ENCODE measurements at regions not wholly inside any gene's neighbourhood (a gene's known extent, or its start where the extent isn't known, plus 50 kb on each side); places are given as distances from the start of the nearest gene placed in this dataset.
"Not testable (repeated sequence)": the region's sequence is repeated elsewhere in the genome, so short reads cannot be mapped to it uniquely, and the experiment has no call there.

DNA sequence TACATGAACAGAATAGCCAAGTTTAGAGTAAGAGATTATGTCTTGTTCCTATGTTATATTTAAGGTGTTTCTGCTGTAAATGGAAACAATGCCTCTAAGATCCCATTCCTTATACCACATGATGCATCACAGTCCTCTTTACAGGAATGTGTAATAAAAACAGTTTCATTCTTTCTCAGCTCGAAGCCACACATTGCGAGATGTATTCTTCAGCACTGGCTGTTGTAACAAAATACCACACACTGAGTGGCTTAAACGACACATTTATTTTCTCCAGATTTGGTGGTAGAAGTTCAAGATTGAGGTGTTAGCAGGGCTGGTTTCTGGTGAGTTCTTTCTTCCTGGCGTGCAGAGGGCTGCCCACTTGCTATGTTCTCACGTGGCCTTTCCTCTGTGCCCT, 246.2 kb downstream of the SOCS6 start:
- peaks cover under 1% of the 10 kb centered on the region for H3K27me3 Mint-ChIP-seq
- no peak overlapping the region for H3K27ac Mint-ChIP-seq
- no peak overlapping the region for H3K4me3 Mint-ChIP-seq
- no peak for DNase-seq (ENCODE audit: extremely low spot score, unreplicated experiment)
- TF ChIP-seq, protein P1, sequence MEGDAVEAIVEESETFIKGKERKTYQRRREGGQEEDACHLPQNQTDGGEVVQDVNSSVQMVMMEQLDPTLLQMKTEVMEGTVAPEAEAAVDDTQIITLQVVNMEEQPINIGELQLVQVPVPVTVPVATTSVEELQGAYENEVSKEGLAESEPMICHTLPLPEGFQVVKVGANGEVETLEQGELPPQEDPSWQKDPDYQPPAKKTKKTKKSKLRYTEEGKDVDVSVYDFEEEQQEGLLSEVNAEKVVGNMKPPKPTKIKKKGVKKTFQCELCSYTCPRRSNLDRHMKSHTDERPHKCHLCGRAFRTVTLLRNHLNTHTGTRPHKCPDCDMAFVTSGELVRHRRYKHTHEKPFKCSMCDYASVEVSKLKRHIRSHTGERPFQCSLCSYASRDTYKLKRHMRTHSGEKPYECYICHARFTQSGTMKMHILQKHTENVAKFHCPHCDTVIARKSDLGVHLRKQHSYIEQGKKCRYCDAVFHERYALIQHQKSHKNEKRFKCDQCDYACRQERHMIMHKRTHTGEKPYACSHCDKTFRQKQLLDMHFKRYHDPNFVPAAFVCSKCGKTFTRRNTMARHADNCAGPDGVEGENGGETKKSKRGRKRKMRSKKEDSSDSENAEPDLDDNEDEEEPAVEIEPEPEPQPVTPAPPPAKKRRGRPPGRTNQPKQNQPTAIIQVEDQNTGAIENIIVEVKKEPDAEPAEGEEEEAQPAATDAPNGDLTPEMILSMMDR (conservative IDR thresholded peaks at IDR 0.05) = no peak
- H3K4me1 Mint-ChIP-seq (ENCODE audit: unreplicated experiment) = no peaks in the 10 kb centered on the region
- H3K36me3 Mint-ChIP-seq = no peaks in the 10 kb centered on the region
- H3K9me3 Mint-ChIP-seq = no peaks in the 10 kb centered on the region

DNA sequence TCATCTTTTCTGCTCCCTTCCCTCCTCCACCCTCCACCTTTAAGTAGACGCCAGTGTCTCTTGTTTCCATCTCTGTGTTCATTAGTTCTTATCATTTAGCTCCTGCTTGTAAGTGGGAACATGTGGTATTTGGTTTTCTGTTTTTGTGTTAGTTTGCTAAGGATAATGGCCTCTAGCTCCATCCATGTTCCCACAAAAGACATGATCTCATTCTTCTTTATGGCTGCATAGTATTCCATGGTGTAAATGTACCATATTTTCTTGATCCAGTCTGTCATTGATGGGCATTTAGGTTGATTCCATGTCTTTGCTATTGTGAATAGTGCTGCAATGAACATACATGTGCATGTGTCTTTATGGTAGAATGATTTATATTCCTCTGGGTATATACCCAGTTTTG, 236.5 kb downstream of the SOCS6 start:
- not testable (repeated sequence) for H3K4me3 Mint-ChIP-seq; H3K4me1 Mint-ChIP-seq (ENCODE audit: unreplicated experiment); H3K27me3 Mint-ChIP-seq; H3K9me3 Mint-ChIP-seq; H3K27ac Mint-ChIP-seq; H3K36me3 Mint-ChIP-seq; DNase-seq (ENCODE audit: extremely low spot score, unreplicated experiment)

GRCh38 chr18:70523792-70524182, 234.9 kb downstream of the SOCS6 start:
- no peak overlapping the region for H3K27ac Mint-ChIP-seq

DNA sequence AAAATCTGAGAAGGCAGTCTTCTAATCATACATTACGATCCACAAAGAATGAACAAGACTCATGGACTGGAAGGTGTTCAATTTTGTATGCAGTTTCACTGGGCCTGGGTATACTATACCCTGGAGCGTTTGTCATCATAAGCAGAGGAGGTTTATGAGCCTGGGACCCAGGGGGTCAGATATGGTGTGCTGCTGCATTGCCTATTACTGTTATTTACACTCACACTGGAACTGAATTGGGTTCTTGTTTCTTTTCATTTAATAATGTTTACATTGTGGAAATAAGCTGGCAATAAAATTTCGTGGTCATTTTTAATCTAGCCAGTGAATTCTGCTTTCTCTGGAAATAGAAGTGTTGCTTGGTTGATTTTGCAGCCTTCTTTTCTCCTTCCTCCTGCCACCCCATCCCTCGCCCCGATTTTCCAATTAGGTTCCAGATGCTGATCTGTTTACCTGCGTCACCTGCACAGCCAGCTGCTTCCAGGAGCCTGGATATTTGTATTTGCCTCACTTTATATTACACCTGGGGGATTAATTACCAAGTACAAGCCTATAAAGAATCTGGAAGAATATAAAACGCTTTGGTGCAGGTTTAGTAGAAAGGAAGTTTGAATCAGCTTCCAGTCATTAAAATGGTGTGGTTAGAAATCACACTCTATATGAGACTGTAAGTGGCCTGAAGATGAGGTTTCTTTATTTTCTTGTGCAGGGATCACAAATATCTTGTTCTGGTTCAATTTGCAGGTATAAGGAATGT, 234.4 kb downstream of the SOCS6 start:
- TF ChIP-seq, protein P1 (conservative IDR thresholded peaks at IDR 0.05) = no peak
- Mint-ChIP-seq H3K36me3 (no peaks in the 10 kb centered on the region), H3K4me3 (no peak overlapping the region), H3K9me3 (peaks cover 6% of the 10 kb centered on the region), H3K27ac (no peak overlapping the region), H3K4me1 (ENCODE audit: unreplicated experiment) (peaks cover 5% of the 10 kb centered on the region), H3K27me3 (no peaks in the 10 kb centered on the region)
- no peak for DNase-seq (ENCODE audit: extremely low spot score, unreplicated experiment)

More at GRCh38 chr18:70523792-70524182, 234.9 kb downstream of the SOCS6 start:
- TF ChIP-seq, protein P1 (conservative IDR thresholded peaks at IDR 0.05) = no peak
- Mint-ChIP-seq H3K27me3 (no peaks in the 10 kb centered on the region), H3K9me3 (peaks cover 6% of the 10 kb centered on the region), H3K36me3 (no peaks in the 10 kb centered on the region), H3K4me1 (ENCODE audit: unreplicated experiment) (peaks cover 5% of the 10 kb centered on the region), H3K4me3 (no peak overlapping the region)
- no peak for DNase-seq (ENCODE audit: extremely low spot score, unreplicated experiment)

DNA sequence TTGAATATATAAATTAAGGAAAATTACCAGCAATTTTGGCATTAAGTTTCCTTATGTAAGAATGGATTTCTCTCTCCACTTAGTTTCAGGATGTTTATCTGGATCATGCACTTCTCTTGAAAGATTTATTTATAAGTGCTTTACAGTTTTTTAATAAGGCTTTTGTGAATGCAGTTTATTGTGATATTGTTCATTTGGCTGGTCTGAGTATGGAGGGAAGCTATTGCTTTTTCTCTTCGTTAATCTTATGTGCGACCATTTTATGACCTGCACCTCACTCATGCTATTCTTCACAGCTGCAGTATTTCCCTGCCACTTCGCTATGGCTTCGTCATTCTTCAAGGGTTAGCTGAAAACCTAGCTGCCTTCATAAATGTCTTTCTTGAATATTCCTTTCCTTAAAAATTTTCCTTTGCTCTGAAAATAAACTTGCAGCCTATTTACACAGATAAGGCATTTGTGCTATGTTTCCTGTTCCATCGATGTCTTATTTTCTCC, 233.4 kb downstream of the SOCS6 start:
- DNase-seq (ENCODE audit: extremely low spot score, unreplicated experiment) = no peak
- Mint-ChIP-seq H3K4me3 (no peak overlapping the region), H3K9me3 (peaks cover 6% of the 10 kb centered on the region), H3K4me1 (ENCODE audit: unreplicated experiment) (peaks cover 5% of the 10 kb centered on the region), H3K36me3 (no peaks in the 10 kb centered on the region), H3K27ac (no peak overlapping the region), H3K27me3 (no peaks in the 10 kb centered on the region)
- TF ChIP-seq, protein P1 (conservative IDR thresholded peaks at IDR 0.05) = no peak

DNA sequence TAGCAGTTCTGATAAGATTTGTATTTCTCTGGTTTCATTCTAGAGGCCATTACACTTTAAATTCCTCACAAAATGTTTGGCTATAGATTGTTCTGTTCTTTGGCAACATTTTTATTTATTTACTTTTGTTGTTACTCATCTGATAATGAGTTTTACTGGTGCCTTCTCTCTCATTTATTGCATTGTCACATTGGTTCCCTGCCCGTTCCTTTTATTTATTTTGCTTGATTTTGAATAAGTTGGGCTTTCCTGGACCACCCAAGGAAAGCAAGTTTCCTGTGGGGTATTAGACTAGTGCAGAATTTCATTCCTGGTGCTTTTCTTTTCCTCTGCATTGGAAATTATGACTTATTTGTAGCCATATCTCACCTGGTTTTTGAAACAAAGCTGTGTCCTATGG, 232.0 kb downstream of the SOCS6 start:
- Mint-ChIP-seq H3K9me3 (no peaks in the 10 kb centered on the region), H3K36me3 (no peaks in the 10 kb centered on the region), H3K27ac (no peak overlapping the region), H3K4me3 (no peak overlapping the region), H3K4me1 (ENCODE audit: unreplicated experiment) (peaks cover 5% of the 10 kb centered on the region), H3K27me3 (no peaks in the 10 kb centered on the region)
- no peak for DNase-seq (ENCODE audit: extremely low spot score, unreplicated experiment)
- TF ChIP-seq, protein P1 (conservative IDR thresholded peaks at IDR 0.05) = no peak

Data from type B pancreatic cell (in vitro differentiated cells).